B cell (primary cell): ENCODE measurements at regions not wholly inside any gene's neighbourhood (a gene's known extent, or its start where the extent isn't known, plus 50 kb on each side); places are given as distances from the start of the nearest gene placed in this dataset.

Experiments used
- ATAC-seq: fragments of 200-7000 bp; cut with Tn5 transposase; one replicate; pipeline ENCODE4 v1.10.0; 2021; ENCODE audit warnings: low read depth, mild to moderate bottlenecking, moderate number of reproducible peaks, moderate library complexity
- CTCF ChIA-PET: fragments of 350-600 bp; sonication (Branson Sonifier 250); formaldehyde crosslinking; loops from one replicate; lab custom pipeline; 2021; ENCODE audit warnings: antibody characterized with exemption, inconsistent platforms; lab: Charles Lee
- POLR2A ChIA-PET: fragments of 350-600 bp; sonication (Branson Sonifier 250); formaldehyde crosslinking; loops from one replicate; lab custom pipeline; 2021; ENCODE audit warnings: antibody characterized with exemption; lab: Charles Lee
- DNase-seq: peaks from one replicate; pipeline ENCODE4 v3.0.0; 2013
- H2AFZ ChIP-seq: 2 replicates; pipeline ENCODE4 v1.6.1; 2012; ENCODE audit warnings: mild to moderate bottlenecking, low read depth, low read length; ENCODE audit not compliant: insufficient read depth, poor library complexity, severe bottlenecking
- H3K27ac ChIP-seq, 2 donors: 1 replicate in 1 of 2; 2 replicates in 1 of 2; pipeline ENCODE4 v1.5.1; 2012 to 2013; ENCODE audit warnings: low read length in 2 of 2, mild to moderate bottlenecking in 2 of 2, moderate library complexity in 1 of 2
- H3K27me3 ChIP-seq, 4 experiments: fragments of 200-600 bp in 1 of 4; sonication (generic) in 1 of 4; replicated peaks in 1 of 4; 1 replicate in 2 of 4; 2 replicates in 2 of 4; pipeline versions ENCODE4 v1.6.1 to v1.7.0; 2013 to 2016; ENCODE audit warnings: low read length in 3 of 4, mild to moderate bottlenecking in 2 of 4, mixed read lengths in 1 of 4, moderate library complexity in 1 of 4; ENCODE audit not compliant: insufficient read depth in 4 of 4, control insufficient read depth in 3 of 4; ENCODE audit errors: control extremely low read depth in 1 of 4
- H3K36me3 ChIP-seq, 2 experiments: replicated peaks in 1 of 2; 1 replicate in 1 of 2; 2 replicates in 1 of 2; pipeline versions ENCODE4 v1.6.1 to v1.7.1; 2013; ENCODE audit warnings: low read length in 1 of 2; ENCODE audit not compliant: insufficient read depth in 2 of 2, control insufficient read depth in 1 of 2; ENCODE audit errors: control extremely low read depth in 1 of 2, extremely low read depth in 1 of 2
- H3K4me1 ChIP-seq, 2 donors: fragments of 200-600 bp in 1 of 2; sonication (generic) in 1 of 2; 1 replicate in 1 of 2; 2 replicates in 1 of 2; pipeline versions ENCODE4 v1.5.1 to v1.6.1; 2013 to 2017; ENCODE audit warnings: low read length in 2 of 2; ENCODE audit not compliant: control insufficient read depth in 2 of 2, insufficient read depth in 2 of 2
- H3K4me2 ChIP-seq: replicated peaks from 2 replicates; pipeline ENCODE3; 2012; ENCODE audit warnings: mild to moderate bottlenecking, low read depth, low read length; ENCODE audit not compliant: poor library complexity, severe bottlenecking
- H3K4me3 ChIP-seq, 5 experiments: fragments of 200-600 bp in 1 of 5; sonication (generic) in 1 of 5; 1 replicate in 3 of 5; 2 replicates in 2 of 5; pipeline versions ENCODE4 v1.5.1 to v1.7.0; 2011 to 2016; ENCODE audit warnings: low read length in 4 of 5, mild to moderate bottlenecking in 4 of 5, low read depth in 2 of 5, control low read depth in 1 of 5, moderate library complexity in 1 of 5; ENCODE audit not compliant: insufficient read depth in 1 of 5; ENCODE audit errors: control extremely low read depth in 1 of 5, extremely low read depth in 1 of 5
- H3K79me2 ChIP-seq: fragments of 200-600 bp; sonication (generic); one replicate; pipeline ENCODE4 v1.6.0; 2016; ENCODE audit warnings: low read length; ENCODE audit not compliant: control insufficient read depth, insufficient read depth
- H3K9ac ChIP-seq: fragments of 200-600 bp; sonication (generic); 2 replicates; pipeline ENCODE4 v1.6.1; 2017; ENCODE audit warnings: mild to moderate bottlenecking, low read length, moderate library complexity
- H3K9me3 ChIP-seq, 3 donors: one replicate each; pipeline versions ENCODE4 v1.6.1 to v1.7.1; 2013; ENCODE audit warnings: low read length in 2 of 3; ENCODE audit not compliant: control insufficient read depth in 2 of 3, insufficient read depth in 1 of 3; ENCODE audit errors: control extremely low read depth in 1 of 3
- H4K20me1 ChIP-seq: 2 replicates; pipeline ENCODE4 v1.6.0; 2012; ENCODE audit warnings: mild to moderate bottlenecking, low read length; ENCODE audit not compliant: insufficient read depth, control insufficient read depth, poor library complexity, severe bottlenecking
- H3K27ac Mint-ChIP-seq: one replicate; pipeline ENCODE4 v1.8.0; 2021; ENCODE audit warnings: mixed read lengths
- H3K27me3 Mint-ChIP-seq: one replicate; pipeline ENCODE4 v1.8.0; 2021; ENCODE audit warnings: mixed read lengths
- H3K4me1 Mint-ChIP-seq: one replicate; pipeline ENCODE4 v1.8.0; 2021; ENCODE audit warnings: mixed read lengths
- H3K4me3 Mint-ChIP-seq: one replicate; pipeline ENCODE4 v1.8.0; 2021; ENCODE audit warnings: mixed read lengths
- H3K9me3 Mint-ChIP-seq: one replicate; pipeline ENCODE4 v1.8.0; 2022; ENCODE audit warnings: mixed read lengths; ENCODE audit not compliant: insufficient read depth
- CTCF ChIP-seq: fragments of 200-600 bp; IDR thresholded peaks from one replicate; pipeline ENCODE4 v1.8.0; 2022; ENCODE audit warnings: antibody characterized with exemption, mild to moderate bottlenecking
- EZH2 ChIP-seq: IDR thresholded peaks from 2 replicates; pipeline ENCODE4 v1.6.1; 2012; ENCODE audit warnings: borderline replicate concordance, low read depth, mild to moderate bottlenecking, moderate library complexity, low read length; ENCODE audit not compliant: insufficient read depth, poor library complexity, severe bottlenecking
- WGBS: methylation state at CpG from one replicate; pipeline ENCODE4 v1.1.5; 2013; ENCODE audit warnings: missing lambda C conversion rate; ENCODE audit not compliant: insufficient coverage; 5-methylcytosine and 5-hydroxymethylcytosine counted together
- intact Hi-C: fragments of 100-400 bp; cut with micrococcal nuclease; formaldehyde crosslinking; loops from one replicate; pipeline ENCODE4 v1.10.0; 2022

GRCh38 chr4:144350706-144351105 lies 210.2 kb upstream of the GYPA start:
- no peak overlapping the region for H3K27ac ChIP-seq
- no peaks in the 10 kb centered on the region for H4K20me1 ChIP-seq
- Mint-ChIP-seq H3K4me3 (no peak overlapping the region), H3K4me1 (no peaks in the 10 kb centered on the region), H3K27ac (no peak overlapping the region), H3K9me3 (no peaks in the 10 kb centered on the region), H3K27me3 (peaks cover 23% of the 10 kb centered on the region)
- no peak overlapping the region for H2AFZ ChIP-seq
- no peaks in the 10 kb centered on the region for H3K4me1 ChIP-seq
- no peak for TF ChIP-seq CTCF
- no peak for TF ChIP-seq EZH2
- H3K36me3 ChIP-seq = no peaks in the 10 kb centered on the region
- CTCF ChIA-PET = no interaction called here
- H3K9ac ChIP-seq = no peak overlapping the region
- no peak overlapping the region for H3K4me3 ChIP-seq
- peaks cover 0 to 2% (median 0%) of the 10 kb centered on the region in 3 donors for H3K9me3 ChIP-seq
- no peak for DNase-seq
- no peak overlapping the region for H3K4me2 ChIP-seq
- no peaks in the 10 kb centered on the region for H3K79me2 ChIP-seq
- WGBS = no CpG with 5 or more reads among the region's 2 CpGs
- peaks cover 0 to 7% (median 5%) of the 10 kb centered on the region in 4 experiments for H3K27me3 ChIP-seq
- POLR2A ChIA-PET = no interaction called here
- ATAC-seq = no peak
- intact Hi-C loops = no loop called here

DNA sequence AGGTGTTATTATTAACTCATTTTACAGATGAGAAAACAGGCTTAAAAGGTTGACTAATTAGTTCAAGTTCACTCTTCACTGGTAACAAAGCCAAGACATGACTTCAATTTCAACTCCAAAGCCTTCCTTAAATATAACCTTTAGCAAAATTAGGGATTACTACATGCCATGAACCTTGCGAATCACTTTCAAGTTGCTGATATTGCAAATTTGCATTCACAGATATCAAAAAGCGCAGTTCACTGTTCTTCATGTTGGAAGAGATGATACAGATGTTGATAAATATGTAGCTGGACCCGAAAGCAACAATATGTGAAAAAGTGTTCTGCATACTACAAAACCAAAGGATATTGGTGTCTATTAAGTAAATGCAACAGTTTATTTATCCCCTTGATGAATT lies 210.8 kb upstream of the GYPA start:
- no peak for DNase-seq
- intact Hi-C loops = no loop called here
- no CpG with 5 or more reads among the region's 3 CpGs for WGBS
- Histone ChIP-seq H3K9me3 (peaks cover 0 to 2% (median 0%) of the 10 kb centered on the region in 3 donors), H3K4me2 (no peak overlapping the region), H3K79me2 (no peaks in the 10 kb centered on the region), H4K20me1 (no peaks in the 10 kb centered on the region), H3K27me3 (peaks cover 0 to 8% (median 5%) of the 10 kb centered on the region in 4 experiments), H3K4me3 (no peak overlapping the region), H2AFZ (no peak overlapping the region), H3K4me1 (peaks cover 0 to 1% of the 10 kb centered on the region in 2 donors), H3K36me3 (no peaks in the 10 kb centered on the region), H3K9ac (no peak overlapping the region), H3K27ac (no peak overlapping the region)
- TF ChIP-seq CTCF (no peak), EZH2 (no peak)
- ATAC-seq = no peak
- Mint-ChIP-seq H3K27me3 (peaks cover 23% of the 10 kb centered on the region), H3K4me1 (peaks cover 3% of the 10 kb centered on the region), H3K9me3 (no peaks in the 10 kb centered on the region), H3K4me3 (no peak overlapping the region), H3K27ac (no peak overlapping the region)
- ChIA-PET POLR2A (no interaction called here), CTCF (no interaction called here)
